GM18526 (cell line): ENCODE measurements at regions not wholly inside any gene's neighbourhood (a gene's known extent, or its start where the extent isn't known, plus 50 kb on each side); places are given as distances from the start of the nearest gene placed in this dataset.

Source experiments
- POLR2A ChIP-seq: IDR thresholded peaks from 3 replicates; pipeline ENCODE4 v1.6.1; 2011; ENCODE audit not compliant: insufficient read length; ENCODE audit errors: extremely low read depth

- no peak for TF ChIP-seq POLR2A
Measured at GRCh38 chr11:127993281-127993680, 594.1 kb downstream of the ETS1 start.

DNA sequence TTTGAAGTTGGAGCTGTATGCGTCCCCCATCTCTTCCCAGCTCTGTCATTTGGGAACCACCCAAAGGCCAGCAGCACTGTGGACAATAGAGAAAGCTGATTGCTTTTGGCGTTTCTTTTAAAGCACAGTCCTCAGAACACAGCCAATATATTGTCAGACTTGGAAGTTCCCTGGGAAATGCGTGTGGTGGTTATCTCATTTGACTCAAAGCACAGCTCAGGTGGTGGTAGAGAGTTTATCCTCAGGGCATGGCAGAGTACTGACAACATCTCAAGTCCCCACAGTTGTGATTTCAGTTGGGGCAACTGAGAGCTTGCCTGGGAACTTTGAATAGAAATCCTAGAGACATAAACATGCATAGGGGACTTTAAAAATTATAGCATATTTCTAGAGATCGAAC is 601.3 kb downstream of the ETS1 start:
- TF ChIP-seq POLR2A = no peak

- no peak for TF ChIP-seq POLR2A
Measured at GRCh38 chr11:127972816-127973215, 614.5 kb downstream of the ETS1 start.

DNA sequence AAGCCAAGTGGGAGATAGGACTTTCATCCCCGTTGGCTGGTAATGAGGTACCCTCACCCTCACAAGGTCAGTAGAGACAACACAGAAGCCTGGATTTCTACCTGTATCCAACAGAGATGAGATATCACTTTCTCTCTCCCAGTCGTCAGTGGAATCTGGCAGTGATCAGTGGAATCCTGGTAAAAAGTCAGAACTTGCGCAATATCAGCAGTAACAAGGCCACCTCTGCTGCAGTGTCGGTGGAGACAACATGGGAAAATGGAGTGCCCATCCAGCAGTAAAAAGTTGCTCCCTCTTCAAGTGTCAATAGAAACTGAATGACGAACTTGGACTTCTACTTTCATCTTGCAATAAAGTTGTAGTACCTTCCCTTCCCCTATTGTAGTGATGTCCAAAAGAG is 615.9 kb downstream of the ETS1 start:
- TF ChIP-seq POLR2A = no peak

GRCh38 chr11:127966821-127967220 is 620.5 kb downstream of the ETS1 start:
- TF ChIP-seq POLR2A = no peak

DNA sequence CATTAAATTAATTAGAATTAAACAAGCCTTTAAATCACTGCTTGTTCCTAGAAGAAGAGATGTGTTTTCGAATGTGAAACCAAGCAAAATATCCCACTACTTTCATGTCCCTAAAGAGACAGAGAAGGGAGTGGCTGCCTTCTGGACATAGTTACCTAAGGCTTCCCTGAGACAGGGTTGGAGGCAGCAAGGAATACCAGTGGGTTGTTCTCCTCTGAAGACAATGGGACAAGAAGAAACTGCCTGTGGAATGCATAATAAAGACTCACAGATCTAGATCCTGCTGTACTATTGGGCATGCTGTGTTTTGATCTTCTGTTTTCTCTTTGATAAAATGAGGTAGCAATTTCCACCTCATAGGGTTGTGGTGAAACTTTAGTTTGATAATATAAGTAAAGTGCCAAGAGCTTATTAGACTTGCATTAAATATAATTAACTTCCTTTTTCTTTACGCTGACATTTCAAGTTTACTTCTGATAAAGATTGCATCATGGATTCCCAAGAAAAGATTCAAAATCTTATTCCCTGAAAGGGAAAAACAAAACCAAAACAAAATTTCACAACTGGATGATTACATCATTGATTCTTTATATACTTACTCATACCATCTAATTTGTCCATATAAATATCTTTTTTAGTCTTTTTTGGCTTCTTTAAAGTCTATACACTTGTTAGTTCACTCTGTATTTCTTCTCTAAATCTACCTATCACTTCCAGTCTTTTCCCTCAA is 621.3 kb downstream of the ETS1 start:
- TF ChIP-seq POLR2A = no peak

DNA sequence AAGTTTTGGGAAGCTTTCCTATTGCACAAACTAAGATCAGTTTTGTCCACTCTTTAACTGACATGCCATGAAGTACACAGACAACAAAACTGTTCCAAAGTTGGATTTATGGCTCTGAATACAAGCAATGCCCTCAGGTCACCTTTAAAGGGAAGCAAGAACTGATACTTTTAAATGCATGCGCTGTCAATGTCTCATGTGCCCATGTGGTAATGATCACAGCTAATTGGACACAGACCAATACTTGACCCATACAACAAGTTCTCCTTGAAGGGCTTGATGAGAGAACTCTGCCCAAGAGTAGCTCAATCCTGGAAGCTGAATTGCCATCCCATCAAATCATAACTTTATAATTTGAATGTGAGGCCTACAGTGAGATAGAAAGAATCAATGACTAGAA is 624.9 kb downstream of the ETS1 start:
- no peak for TF ChIP-seq POLR2A

GRCh38 chr11:127950162-127950561 is 637.2 kb downstream of the ETS1 start:
- no peak for TF ChIP-seq POLR2A

GRCh38 chr11:127943763-127944162 is 643.6 kb downstream of the ETS1 start:
- TF ChIP-seq POLR2A = no peak

DNA sequence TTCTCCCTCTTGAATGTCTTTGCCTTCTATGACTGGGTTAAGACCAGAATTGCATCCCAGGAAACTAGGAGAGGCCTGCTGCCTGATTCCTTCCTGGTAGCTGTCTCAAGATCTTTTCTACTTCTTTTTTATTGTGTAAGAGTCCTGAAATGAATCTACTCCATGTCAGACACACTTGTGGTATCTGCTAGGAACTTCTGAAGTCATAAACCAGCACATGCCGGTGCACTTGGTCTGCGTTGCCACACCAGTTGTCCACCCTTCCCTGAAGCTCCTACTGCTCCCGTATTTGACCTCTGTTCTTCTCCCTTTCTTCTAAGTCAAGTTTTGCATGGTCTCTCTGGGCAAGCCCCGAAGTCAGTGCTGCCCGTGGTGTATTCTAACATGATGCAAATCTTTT is 644.2 kb downstream of the ETS1 start:
- no peak for TF ChIP-seq POLR2A

- TF ChIP-seq POLR2A = no peak
Measured at GRCh38 chr11:127939000-127939399, 648.4 kb downstream of the ETS1 start.

- no peak for TF ChIP-seq POLR2A
Measured at GRCh38 chr11:127935081-127935480, 652.3 kb downstream of the ETS1 start.

- TF ChIP-seq POLR2A = no peak
Measured at GRCh38 chr11:127931803-127932202, 655.6 kb downstream of the ETS1 start.

DNA sequence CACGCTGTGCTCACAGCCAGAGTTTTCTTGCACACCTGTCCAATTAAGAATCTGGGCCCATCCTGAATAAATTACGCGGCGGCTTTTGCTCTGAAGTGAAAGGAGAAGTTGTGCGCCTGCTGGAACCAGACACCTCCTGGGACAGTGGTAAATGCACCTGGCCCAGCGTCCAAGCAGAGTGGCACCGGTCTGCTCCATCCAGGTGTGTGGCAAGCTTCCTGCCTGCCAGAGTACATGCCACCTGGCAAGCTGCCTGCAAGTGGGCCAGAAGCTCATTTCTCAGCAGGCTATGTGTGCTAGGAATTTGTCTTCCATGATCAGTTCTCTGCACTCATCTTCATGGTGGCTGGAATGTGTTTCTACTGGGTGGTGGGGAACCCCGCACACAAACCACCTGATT is 660.6 kb downstream of the ETS1 start:
- TF ChIP-seq POLR2A = no peak

- no peak for TF ChIP-seq POLR2A
Measured at GRCh38 chr11:127925475-127925874, 661.9 kb downstream of the ETS1 start.

DNA sequence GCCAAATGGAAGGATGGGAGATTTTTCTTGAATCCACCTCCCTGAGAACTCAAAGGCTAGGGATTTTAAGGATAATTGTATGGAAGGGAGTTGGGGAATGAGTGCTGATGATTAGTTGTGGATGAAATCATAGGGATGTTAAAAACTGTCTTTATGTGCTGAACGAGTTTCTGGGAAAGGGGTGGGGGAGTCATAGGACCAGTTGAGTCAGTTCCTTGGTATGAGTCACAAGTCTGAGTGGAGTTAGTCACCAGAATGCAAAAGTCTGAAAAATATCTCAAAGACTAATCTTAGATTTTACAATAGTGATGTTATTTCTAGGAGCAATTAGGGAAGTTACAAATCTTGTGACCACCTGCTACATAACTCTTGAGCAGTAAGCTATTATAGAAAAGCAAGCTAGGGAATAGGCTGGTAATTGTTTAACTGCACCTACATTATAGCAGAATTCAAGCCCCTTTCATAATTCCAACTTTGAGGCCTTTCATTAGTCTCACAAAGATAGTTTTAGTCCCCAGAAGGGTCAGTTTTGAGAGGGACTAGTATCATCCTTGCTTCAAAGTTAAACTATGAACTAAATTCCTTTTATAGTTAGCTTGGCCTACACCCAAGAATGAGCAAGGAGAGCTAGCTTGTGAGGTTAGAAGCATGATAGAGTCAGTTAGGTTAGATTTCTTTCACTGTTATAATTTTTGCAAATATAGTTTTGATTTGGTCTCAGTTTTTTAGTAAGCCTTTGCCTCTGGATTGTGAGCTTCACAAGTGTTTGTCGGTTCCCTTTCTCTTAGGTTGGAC is 668.0 kb downstream of the ETS1 start:
- TF ChIP-seq POLR2A = no peak
